H1 (cell line): ENCODE measurements at regions not wholly inside any gene's neighbourhood (a gene's known extent, or its start where the extent isn't known, plus 50 kb on each side); places are given as distances from the start of the nearest gene placed in this dataset.

Experiments used
- CTCF ChIA-PET: fragments of 300-600 bp; sonication (Branson Sonifier 250); formaldehyde crosslinking; loops from one replicate; lab custom pipeline; 2021; ENCODE audit not compliant: partially characterized antibody; lab: Charles Lee
- POLR2A ChIA-PET: fragments of 300-600 bp; sonication (Branson Sonifier 250); formaldehyde crosslinking; loops from one replicate; lab custom pipeline; 2021; ENCODE audit warnings: inconsistent platforms; ENCODE audit not compliant: partially characterized antibody; lab: Charles Lee
- DNase-seq, 2 experiments: peaks; one replicate each; pipeline versions ENCODE4 v3.0.0 to v3.0.0-alpha.2; 2010 to 2022; ENCODE audit warnings: low spot score in 2 of 2, low read depth in 1 of 2, mixed read lengths in 1 of 2
- FAIRE-seq: peaks from 2 replicates; lab custom pipeline; 2011; peaks lifted over from hg19 to GRCh38; lab: Jason Lieb, UNC
- H2AFZ ChIP-seq: 2 replicates; pipeline ENCODE4 v1.8.1; 2012; ENCODE audit warnings: low read length, inconsistent platforms
- H2AK5ac ChIP-seq: 2 replicates; pipeline ENCODE4 v1.6.1; 2013; ENCODE audit warnings: low read depth, low read length
- H2BK120ac ChIP-seq: replicated peaks from 2 replicates; pipeline ENCODE3; 2013; ENCODE audit warnings: low read depth, low read length, inconsistent platforms
- H2BK12ac ChIP-seq: 2 replicates; pipeline ENCODE4 v1.6.1; 2013; ENCODE audit warnings: low read depth, low read length
- H2BK15ac ChIP-seq: 2 replicates; pipeline ENCODE4 v1.6.1; 2013; ENCODE audit warnings: low read length
- H2BK20ac ChIP-seq: 2 replicates; pipeline ENCODE4 v1.6.1; 2013; ENCODE audit warnings: low read length
- H2BK5ac ChIP-seq: 2 replicates; pipeline ENCODE4 v1.6.1; 2013; ENCODE audit warnings: low read depth, low read length
- H3K14ac ChIP-seq: 2 replicates; pipeline ENCODE4 v1.6.1; 2013; ENCODE audit warnings: inconsistent platforms; ENCODE audit not compliant: insufficient read length
- H3K18ac ChIP-seq: 2 replicates; pipeline ENCODE4 v1.6.1; 2013; ENCODE audit warnings: low read length; ENCODE audit errors: extremely low read depth
- H3K23ac ChIP-seq: 2 replicates; pipeline ENCODE4 v1.6.1; 2013; ENCODE audit warnings: inconsistent platforms; ENCODE audit not compliant: insufficient read length
- H3K23me2 ChIP-seq: 2 replicates; pipeline ENCODE4 v1.6.1; 2013; ENCODE audit warnings: low read depth, low read length
- H3K27ac ChIP-seq: 2 replicates; pipeline ENCODE4 v1.6.1; 2011; ENCODE audit warnings: low read depth, low read length, inconsistent platforms
- H3K27me3 ChIP-seq, 4 experiments: replicated peaks in 1 of 4; 1 replicate in 1 of 4; 2 replicates in 3 of 4; pipeline versions ENCODE4 v1.6.1 to v1.8.1; 2011 to 2013; ENCODE audit warnings: low read length in 3 of 4, mild to moderate bottlenecking in 3 of 4, inconsistent platforms in 2 of 4, mixed read lengths in 2 of 4, moderate library complexity in 1 of 4; ENCODE audit not compliant: control insufficient read depth in 3 of 4, insufficient read depth in 3 of 4; ENCODE audit errors: extremely low read depth in 1 of 4
- H3K36me3 ChIP-seq, 4 experiments: 2 replicates each; pipeline versions ENCODE4 v1.6.1 to v1.8.1; 2011 to 2013; ENCODE audit warnings: mild to moderate bottlenecking in 4 of 4, low read length in 3 of 4, moderate library complexity in 2 of 4, control low read depth in 1 of 4, inconsistent platforms in 1 of 4; ENCODE audit not compliant: insufficient read depth in 4 of 4, control insufficient read depth in 2 of 4
- H3K4ac ChIP-seq: replicated peaks from 2 replicates; pipeline ENCODE3; 2013; ENCODE audit warnings: low read length, low read depth, mixed read lengths, inconsistent platforms; ENCODE audit not compliant: insufficient read length
- H3K4me1 ChIP-seq, 4 experiments: replicated peaks in 1 of 4; 1 replicate in 1 of 4; 2 replicates in 3 of 4; pipeline versions ENCODE4 v1.6.1 to v1.8.1; 2011 to 2013; ENCODE audit warnings: low read length in 3 of 4, inconsistent platforms in 2 of 4, mixed read lengths in 1 of 4; ENCODE audit not compliant: insufficient read depth in 4 of 4, control insufficient read depth in 3 of 4
- H3K4me2 ChIP-seq, 2 experiments: 2 replicates each; pipeline versions ENCODE4 v1.6.1 to v1.8.1; 2011 to 2013; ENCODE audit warnings: low read depth in 2 of 2, low read length in 2 of 2, control low read depth in 1 of 2, inconsistent platforms in 1 of 2, mild to moderate bottlenecking in 1 of 2; ENCODE audit not compliant: insufficient read depth in 1 of 2
- H3K4me3 ChIP-seq, 4 experiments: fragments of 200-600, 300-600 bp in 1 of 4; sonication (generic), shearing (Covaris generic), sonication (Bioruptor Twin) in 1 of 4; 2 replicates each; pipeline versions ENCODE4 v1.5.1 to v1.8.1; 2011 to 2016; ENCODE audit warnings: low read length in 4 of 4, low read depth in 3 of 4, control low read depth in 2 of 4, inconsistent platforms in 2 of 4, mild to moderate bottlenecking in 2 of 4, mixed read lengths in 1 of 4, moderate library complexity in 1 of 4; ENCODE audit not compliant: insufficient read depth in 2 of 4; ENCODE audit errors: extremely low read depth in 1 of 4
- H3K56ac ChIP-seq: replicated peaks from 2 replicates; pipeline ENCODE3; 2013; ENCODE audit warnings: low read depth, mild to moderate bottlenecking, mixed read lengths, low read length, inconsistent platforms; ENCODE audit not compliant: insufficient read length
- H3K79me1 ChIP-seq: 2 replicates; pipeline ENCODE4 v1.6.1; 2013; ENCODE audit warnings: low read depth, low read length, control low read depth
- H3K79me2 ChIP-seq, 2 experiments: 2 replicates each; pipeline versions ENCODE4 v1.6.1 to v1.8.1; 2012 to 2013; ENCODE audit warnings: low read length in 2 of 2, mild to moderate bottlenecking in 2 of 2, inconsistent platforms in 1 of 2; ENCODE audit not compliant: insufficient read depth in 2 of 2, control insufficient read depth in 1 of 2
- H3K9ac ChIP-seq, 4 experiments: replicated peaks in 1 of 4; 1 replicate in 1 of 4; 2 replicates in 3 of 4; pipeline versions ENCODE4 v1.6.1 to v1.8.1; 2011 to 2013; ENCODE audit warnings: low read depth in 3 of 4, low read length in 3 of 4, control low read depth in 2 of 4, mild to moderate bottlenecking in 2 of 4, moderate library complexity in 2 of 4, inconsistent platforms in 1 of 4; ENCODE audit errors: extremely low read depth in 1 of 4
- H3K9me3 ChIP-seq, 2 experiments: 2 replicates each; pipeline versions ENCODE4 v1.6.1 to v1.8.1; 2012 to 2013; ENCODE audit warnings: mild to moderate bottlenecking in 2 of 2, moderate library complexity in 2 of 2, control low read depth in 1 of 2, inconsistent platforms in 1 of 2, low read depth in 1 of 2, low read length in 1 of 2, mixed read lengths in 1 of 2; ENCODE audit not compliant: insufficient read depth in 2 of 2
- H4K20me1 ChIP-seq, 2 experiments: replicated peaks in 1 of 2; 2 replicates each; pipeline versions ENCODE3 to v1.8.1; 2011 to 2013; ENCODE audit warnings: inconsistent platforms in 2 of 2, low read length in 2 of 2, mild to moderate bottlenecking in 1 of 2; ENCODE audit not compliant: insufficient read depth in 2 of 2, control insufficient read depth in 1 of 2
- H4K5ac ChIP-seq: 2 replicates; pipeline ENCODE4 v1.6.1; 2013; ENCODE audit warnings: low read length, low read depth, mixed read lengths, inconsistent platforms; ENCODE audit not compliant: insufficient read length
- H4K8ac ChIP-seq: 2 replicates; pipeline ENCODE4 v1.8.0; 2013; ENCODE audit warnings: mild to moderate bottlenecking, moderate library complexity, low read length, inconsistent platforms; ENCODE audit not compliant: insufficient read depth; ENCODE audit errors: extremely low read depth
- H4K91ac ChIP-seq: replicated peaks from 2 replicates; pipeline ENCODE3; 2013; ENCODE audit warnings: low read length, mixed read lengths, inconsistent platforms; ENCODE audit not compliant: insufficient read length
- ASH2L ChIP-seq: fragments of 200-600, 300-600 bp; sonication (generic); IDR thresholded peaks from one replicate; pipeline ENCODE4 v1.7.1; 2017; ENCODE audit warnings: low read length
- ATF2 ChIP-seq: IDR thresholded peaks from 2 replicates; pipeline ENCODE4 v1.6.1; 2012; ENCODE audit warnings: low read length, inconsistent platforms
- ATF3 ChIP-seq: IDR thresholded peaks from 2 replicates; pipeline ENCODE4 v1.6.1; 2011; ENCODE audit warnings: low read depth, mild to moderate bottlenecking, low read length; ENCODE audit not compliant: insufficient read depth
- BCL11A ChIP-seq, 2 experiments: IDR thresholded peaks; one replicate each; pipeline ENCODE4 v1.6.1; 2011; ENCODE audit warnings: low read depth in 2 of 2, low read length in 2 of 2, mild to moderate bottlenecking in 2 of 2
- CHD1 ChIP-seq: IDR thresholded peaks from 2 replicates; pipeline ENCODE4 v1.6.1; 2012; ENCODE audit warnings: low read depth, low read length, improper control_type of control experiment
- CTCF ChIP-seq, 3 experiments: IDR thresholded peaks; 1 replicate in 2 of 3; 2 replicates in 1 of 3; pipeline versions ENCODE4 v1.5.1 to v1.6.1; 2011; ENCODE audit warnings: low read length in 3 of 3, mild to moderate bottlenecking in 3 of 3, inconsistent platforms in 2 of 3, low read depth in 1 of 3, moderate library complexity in 1 of 3; ENCODE audit not compliant: insufficient read depth in 1 of 3; ENCODE audit errors: control extremely low read depth in 1 of 3
- JUND ChIP-seq: IDR thresholded peaks from 2 replicates; pipeline ENCODE4 v1.6.1; 2011; ENCODE audit warnings: mild to moderate bottlenecking, improper control_type of control experiment, low read length
- KDM4A ChIP-seq: IDR thresholded peaks from one replicate; pipeline ENCODE4 v1.7.1; 2012; ENCODE audit warnings: low read depth, mild to moderate bottlenecking, moderate library complexity, low read length, inconsistent platforms; ENCODE audit not compliant: severe bottlenecking
- SUZ12 ChIP-seq: fragments of 200-600 bp; sonication (generic); IDR thresholded peaks from 2 replicates; pipeline ENCODE4 v1.6.1; 2012; ENCODE audit warnings: mild to moderate bottlenecking, inconsistent platforms, low read length, moderate library complexity, mixed read lengths
- ZNF274 ChIP-seq: IDR thresholded peaks from 2 replicates; pipeline ENCODE4 v1.7.0; 2012; ENCODE audit warnings: low read length, borderline replicate concordance; ENCODE audit errors: extremely low read depth
- WGBS, 2 experiments: shearing (Covaris generic) in 1 of 2; methylation state at CpG; one replicate each; pipeline versions ENCODE4 v1.1.6 to v1.1.7; 2013 to 2015; ENCODE audit warnings: low lambda C conversion rate in 2 of 2, mixed read lengths in 2 of 2, inconsistent platforms in 1 of 2, low coverage in 1 of 2, missing lambda C conversion rate in 1 of 2; ENCODE audit not compliant: insufficient replicate concordance in 2 of 2, insufficient coverage in 1 of 2, insufficient read length in 1 of 2; ENCODE audit errors: extremely low coverage in 1 of 2, missing lambda C conversion rate in 1 of 2; 5-methylcytosine and 5-hydroxymethylcytosine counted together

- H3K36me3 ChIP-seq: no peaks in the 10 kb centered on the region
- no peak overlapping the region for H2AK5ac ChIP-seq
- H3K14ac ChIP-seq: no peak overlapping the region
- no peaks in the 10 kb centered on the region for H4K20me1 ChIP-seq
- H3K23me2 ChIP-seq: no peaks in the 10 kb centered on the region
- H2BK12ac ChIP-seq: no peak overlapping the region
- H3K9ac ChIP-seq: no peak overlapping the region
- H2BK20ac ChIP-seq: no peak overlapping the region
- no peaks in the 10 kb centered on the region for H3K4me1 ChIP-seq
- WGBS, 2 experiments: 90% methylated on average over 2 of the region's 2 CpGs; no CpG with 5 or more reads in 1 of the 2 experiments
- no peak overlapping the region for H2AFZ ChIP-seq
- no peak overlapping the region for H3K18ac ChIP-seq
- H3K27me3 ChIP-seq: no peaks in the 10 kb centered on the region
- CTCF ChIA-PET: no interaction called here
- no peak overlapping the region for H2BK120ac ChIP-seq
- no peak overlapping the region for H3K27ac ChIP-seq
- H3K9me3 ChIP-seq: no peaks in the 10 kb centered on the region
- H3K23ac ChIP-seq: no peak overlapping the region
- no peak overlapping the region for H3K56ac ChIP-seq
- H3K4me2 ChIP-seq: no peak overlapping the region
- no peak overlapping the region for H3K4ac ChIP-seq
- no peak for DNase-seq
- no peaks in the 10 kb centered on the region for H3K79me2 ChIP-seq
- no peak overlapping the region for H2BK15ac ChIP-seq
- H3K4me3 ChIP-seq: no peak overlapping the region
- no peak for FAIRE-seq
- H3K79me1 ChIP-seq: no peaks in the 10 kb centered on the region
- no peak overlapping the region for H4K8ac ChIP-seq
- H4K5ac ChIP-seq: no peak overlapping the region
- H2BK5ac ChIP-seq: no peak overlapping the region
- H4K91ac ChIP-seq: no peak overlapping the region
- POLR2A ChIA-PET: no interaction called here
- TF ChIP-seq CHD1: no peak
- no peak for TF ChIP-seq ASH2L
- TF ChIP-seq KDM4A: no peak
- no peak for TF ChIP-seq BCL11A (IDR thresholded peaks at IDR 0.05; ENCODE audit: low read depth in 2 of 2, low read length in 2 of 2)
- TF ChIP-seq ZNF274: no peak
- TF ChIP-seq ATF3: no peak
- TF ChIP-seq ATF2: no peak
- no peak for TF ChIP-seq CTCF (IDR thresholded peaks at IDR 0.05; ENCODE audit: control extremely low read depth in 1 of 3, insufficient read depth in 1 of 3, low read depth in 1 of 3, low read length in 3 of 3)
- no peak for TF ChIP-seq JUND
- TF ChIP-seq SUZ12: no peak
These were observed 1485.7 kb downstream of the KCNT2 start for GRCh38 chr1:195122497-195122896.
